ENCODE measurements at regions not wholly inside any gene's neighbourhood (a gene's known extent, or its start where the extent isn't known, plus 50 kb on each side); places are given as distances from the start of the nearest gene placed in this dataset.

DNA sequence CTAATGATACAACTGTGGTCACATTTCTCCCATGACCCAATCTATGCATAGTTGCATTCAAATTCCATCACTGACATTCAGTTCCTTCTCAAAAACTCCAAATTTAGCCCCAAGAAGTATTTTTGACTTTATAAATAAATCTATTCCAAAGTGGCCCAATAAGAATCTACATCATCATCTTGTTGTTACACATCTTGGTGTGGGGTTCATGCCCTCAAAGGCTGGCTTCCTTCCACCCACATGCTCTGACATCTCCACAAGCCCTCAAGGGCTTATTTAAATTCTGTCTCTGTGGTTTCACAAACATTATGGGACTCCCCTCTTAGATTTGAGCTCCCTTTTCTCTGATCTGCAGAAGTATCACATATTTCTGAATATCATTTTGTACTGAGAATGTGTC, 585.3 kb upstream of the BTBD3 start:
- Histone ChIP-seq H4K8ac (ENCODE audit: low read depth in 2 of 2, low read length in 2 of 2) (no peak overlapping the region), H2BK5ac (ENCODE audit: low read depth, low read length, poor library complexity, severe bottlenecking) (no peak overlapping the region), H3K9me1 (ENCODE audit: insufficient read depth, low read length) (no peaks in the 10 kb centered on the region), H3K27ac (ENCODE audit: insufficient read depth, low read length) (no peak overlapping the region), H4K5ac (ENCODE audit: low read depth, low read length) (no peak overlapping the region), H4K20me1 (ENCODE audit: insufficient read depth, low read length) (no peaks in the 10 kb centered on the region), H3K4me1 (ENCODE audit: control insufficient read depth, insufficient read depth, low read length) (no peaks in the 10 kb centered on the region), H4K91ac (ENCODE audit: insufficient read depth, low read depth, low read length) (no peak overlapping the region), H3K56ac (ENCODE audit: extremely low read depth, insufficient read depth, low read length) (no peak overlapping the region), H3K36me3 (ENCODE audit: control insufficient read depth, insufficient read depth, low read length) (no peaks in the 10 kb centered on the region), H2AK9ac (replicated peaks; ENCODE audit: low read depth, low read length, poor library complexity) (no peak overlapping the region), H3K79me1 (ENCODE audit: low read depth in 1 of 2, low read length in 2 of 2) (no peaks in the 10 kb centered on the region), H3K18ac (ENCODE audit: low read depth, low read length) (no peak overlapping the region), H3K14ac (replicated peaks; ENCODE audit: low read depth, low read length) (no peak overlapping the region), H3K4me3 (ENCODE audit: insufficient read depth, low read depth, low read length) (no peak overlapping the region), H3K4me2 (ENCODE audit: low read depth, low read length) (no peak overlapping the region), H2BK15ac (ENCODE audit: low read depth, low read length) (no peak overlapping the region), H2AK5ac (ENCODE audit: low read depth, low read length) (no peak overlapping the region), H2AFZ (replicated peaks; ENCODE audit: low read length, poor library complexity) (no peak overlapping the region), H3K9me3 (ENCODE audit: control insufficient read depth, insufficient read depth, low read length) (no peaks in the 10 kb centered on the region), H2BK20ac (ENCODE audit: low read depth, low read length) (no peak overlapping the region), H3K9ac (ENCODE audit: low read depth, low read length) (no peak overlapping the region), H3K27me3 (ENCODE audit: control insufficient read depth, insufficient read depth, low read length) (no peaks in the 10 kb centered on the region), H3K4ac (ENCODE audit: low read depth, low read length) (no peak overlapping the region), H3K23ac (ENCODE audit: low read depth, low read length) (no peak overlapping the region), H2BK120ac (ENCODE audit: low read depth, low read length) (no peak overlapping the region)
- in situ Hi-C loops (cut with MboI; ENCODE audit: low sequenced_read_pairs): no loop called here
- DNase-seq (peak; percentile 32), ATAC-seq (ENCODE audit: low read depth) (no peak)
- no TSS peak for BruUV-seq (replicated peaks)
- TF ChIP-seq, protein P1, sequence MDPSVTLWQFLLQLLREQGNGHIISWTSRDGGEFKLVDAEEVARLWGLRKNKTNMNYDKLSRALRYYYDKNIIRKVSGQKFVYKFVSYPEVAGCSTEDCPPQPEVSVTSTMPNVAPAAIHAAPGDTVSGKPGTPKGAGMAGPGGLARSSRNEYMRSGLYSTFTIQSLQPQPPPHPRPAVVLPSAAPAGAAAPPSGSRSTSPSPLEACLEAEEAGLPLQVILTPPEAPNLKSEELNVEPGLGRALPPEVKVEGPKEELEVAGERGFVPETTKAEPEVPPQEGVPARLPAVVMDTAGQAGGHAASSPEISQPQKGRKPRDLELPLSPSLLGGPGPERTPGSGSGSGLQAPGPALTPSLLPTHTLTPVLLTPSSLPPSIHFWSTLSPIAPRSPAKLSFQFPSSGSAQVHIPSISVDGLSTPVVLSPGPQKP (IDR thresholded peaks at IDR 0.05; ENCODE audit: borderline replicate concordance, low read depth, low read length): no peak
- TF ChIP-seq MAZ (IDR thresholded peaks at IDR 0.05; ENCODE audit: borderline replicate concordance, low read depth, low read length) (no peak), RCOR1 (IDR thresholded peaks at IDR 0.05; ENCODE audit: insufficient replicate concordance, low read length) (no peak), BHLHE40 (IDR thresholded peaks at IDR 0.05; ENCODE audit: low read depth, low read length) (no peak), CTCF (conservative IDR thresholded peaks at IDR 0.05; ENCODE audit: low read depth, low read length) (no peak), FOS (IDR thresholded peaks at IDR 0.05; ENCODE audit: low read depth, low read length) (no peak), CHD1 (IDR thresholded peaks at IDR 0.05; ENCODE audit: low read depth, low read length) (no peak), RAD21 (IDR thresholded peaks at IDR 0.05; ENCODE audit: low read length) (no peak), USF2 (IDR thresholded peaks at IDR 0.05; ENCODE audit: low read depth, low read length) (no peak), RFX5 (IDR thresholded peaks at IDR 0.05; ENCODE audit: low read depth, low read length) (no peak), POLR2A (IDR thresholded peaks at IDR 0.05; ENCODE audit: low read depth, low read length) (no peak), CEBPB (IDR thresholded peaks at IDR 0.05; ENCODE audit: low read depth, low read length) (no peak), NFE2L2 (IDR thresholded peaks at IDR 0.05; ENCODE audit: low read depth, low read length) (no peak), MXI1 (IDR thresholded peaks at IDR 0.05; ENCODE audit: borderline replicate concordance, low read depth, low read length) (no peak)
- intact Hi-C loops (cut with micrococcal nuclease): no loop called here
- POLR2A ChIA-PET (ENCODE audit: unreplicated experiment): no interaction called here
- dilution Hi-C loops (cut with HindIII; ENCODE audit: low sequenced_read_pairs, unreplicated experiment): no loop called here
- CTCF ChIA-PET: interaction anchor here (0.5 kb wide), 1 partner anchor 113 kb away, joined by 3 read pairs; no protein-coding TSS in a partner anchor
